HepG2 (cell line): ENCODE measurements at regions not wholly inside any gene's neighbourhood (a gene's known extent, or its start where the extent isn't known, plus 50 kb on each side); places are given as distances from the start of the nearest gene placed in this dataset.

Experiments used
- ATAC-seq: fragments of 200-7000 bp; cut with Tn5 transposase; 3 replicates; pipeline ENCODE4 v1.9.1; 2020; ENCODE audit warnings: mild to moderate bottlenecking, moderate library complexity
- BruUV-seq: library from RNA; stranded (reverse); fragments of 400-500 nt; replicated peaks from 2 replicates; lab custom pipeline; 2021; lab: Mats Ljungman, UMichigan
- CTCF ChIA-PET: fragments of 300-600 bp; formaldehyde crosslinking; extraction: SDS; loops from one replicate; lab custom pipeline; 2021; ENCODE audit warnings: low total read pairs, inconsistent platforms, low intra/inter-chr PET ratio; lab: Yijun Ruan, JAX
- POLR2A ChIA-PET: fragments of 350-600 bp; sonication (Branson Sonifier 250); formaldehyde crosslinking; loops from one replicate; lab custom pipeline; 2020; ENCODE audit warnings: antibody characterized with exemption, inconsistent platforms; lab: Yijun Ruan, JAX
- DNase-seq: peaks from one replicate; pipeline ENCODE4 v3.0.0-alpha.2; 2015; ENCODE audit warnings: low spot score
- FAIRE-seq: peaks from 3 replicates; lab custom pipeline; 2011; peaks lifted over from hg19 to GRCh38; lab: Jason Lieb, UNC
- H2AFZ ChIP-seq: one replicate; pipeline ENCODE4 v1.6.1; 2011; ENCODE audit warnings: low read length, inconsistent platforms
- H3K27ac ChIP-seq: fragments of 300-600 bp; 3 replicates; pipeline ENCODE4 v1.8.0; 2011; ENCODE audit warnings: mixed run types, mild to moderate bottlenecking, mixed read lengths, low read length, inconsistent platforms; ENCODE audit not compliant: insufficient read depth; ENCODE audit errors: extremely low read length
- H3K27me3 ChIP-seq, 2 experiments: fragments of 200-600 bp in 1 of 2; 2 replicates in 1 of 2; 3 replicates in 1 of 2; pipeline versions ENCODE4 v1.6.0 to v1.8.0; 2011; ENCODE audit warnings: low read length in 2 of 2, mild to moderate bottlenecking in 2 of 2, moderate library complexity in 2 of 2, inconsistent platforms in 1 of 2; ENCODE audit not compliant: insufficient read depth in 2 of 2, control insufficient read depth in 1 of 2
- H3K36me3 ChIP-seq, 2 experiments: fragments of 200-600 bp in 1 of 2; replicated peaks in 1 of 2; 2 replicates in 1 of 2; 3 replicates in 1 of 2; pipeline versions ENCODE4 v1.5.1 to v1.8.0; 2011; ENCODE audit warnings: low read length in 2 of 2, inconsistent platforms in 1 of 2; ENCODE audit not compliant: insufficient read depth in 2 of 2, control insufficient read depth in 1 of 2
- H3K4me1 ChIP-seq: 2 replicates; pipeline ENCODE4 v1.5.1; 2012; ENCODE audit warnings: low read length, inconsistent platforms; ENCODE audit not compliant: insufficient read depth
- H3K4me2 ChIP-seq: 2 replicates; pipeline ENCODE4 v1.6.0; 2011; ENCODE audit warnings: low read depth, low read length, inconsistent platforms
- H3K4me3 ChIP-seq, 3 experiments: fragments of 200-600 bp in 1 of 3; sonication (generic), shearing (Covaris generic) in 1 of 3; replicated peaks in 1 of 3; 2 replicates each; pipeline ENCODE4 v1.5.1; 2011 to 2016; ENCODE audit warnings: low read length in 3 of 3, inconsistent platforms in 2 of 3, low read depth in 2 of 3, mild to moderate bottlenecking in 2 of 3, control low read depth in 1 of 3, mixed read lengths in 1 of 3; ENCODE audit not compliant: insufficient read depth in 1 of 3
- H3K79me2 ChIP-seq: one replicate; pipeline ENCODE4 v1.6.1; 2011; ENCODE audit warnings: low read length, inconsistent platforms; ENCODE audit not compliant: insufficient read depth
- H3K9ac ChIP-seq: 2 replicates; pipeline ENCODE4 v1.6.0; 2011; ENCODE audit warnings: mild to moderate bottlenecking, low read depth, low read length, inconsistent platforms; ENCODE audit not compliant: insufficient read depth
- H3K9me3 ChIP-seq: 2 replicates; pipeline ENCODE4 v1.5.1; 2012; ENCODE audit warnings: mild to moderate bottlenecking, low read length
- H4K20me1 ChIP-seq: 2 replicates; pipeline ENCODE4 v1.6.0; 2011; ENCODE audit warnings: inconsistent platforms, mild to moderate bottlenecking, low read length, moderate library complexity; ENCODE audit not compliant: insufficient read depth
- KMT2A ChIP-seq: sonication (generic); formaldehyde crosslinking; IDR thresholded peaks from 2 replicates; pipeline ENCODE4 v1.4.0; 2020; ENCODE audit warnings: missing genetic modification reagents
- MTF1 ChIP-seq: sonication (generic); formaldehyde crosslinking; IDR thresholded peaks from 2 replicates; pipeline ENCODE4 v1.5.0; 2020; ENCODE audit warnings: missing genetic modification reagents
- RARG ChIP-seq: sonication (generic); formaldehyde crosslinking; IDR thresholded peaks from 2 replicates; pipeline ENCODE4 v1.4.0; 2020; ENCODE audit warnings: low read depth, mild to moderate bottlenecking, missing genetic modification reagents
- SMARCC2 ChIP-seq: fragments of 450-650 bp; IDR thresholded peaks from 2 replicates; pipeline ENCODE4 v1.6.1; 2017; ENCODE audit warnings: antibody characterized with exemption, mild to moderate bottlenecking
- TEAD2 ChIP-seq: sonication (generic); formaldehyde crosslinking; IDR thresholded peaks from 2 replicates; pipeline ENCODE4 v1.9.0; 2021; ENCODE audit warnings: missing genetic modification reagents
- ZIK1 ChIP-seq: sonication (generic); formaldehyde crosslinking; IDR thresholded peaks from 2 replicates; pipeline ENCODE4 v1.5.0; 2020; ENCODE audit warnings: mild to moderate bottlenecking, low read depth, missing genetic modification reagents, borderline replicate concordance
- WGBS: methylation state at CpG from one replicate; pipeline ENCODE4 v1.1.6; 2017; ENCODE audit warnings: low lambda C conversion rate; 5-methylcytosine and 5-hydroxymethylcytosine counted together
- in situ Hi-C: cut with HindIII; loops from 2 replicates; pipeline ENCODE4 v1.10.0; 2017; ENCODE audit warnings: low pct_unique_long_range_greater_than_20kb; ENCODE audit not compliant: extremely low pct_ligation_motif_present
- intact Hi-C: fragments of 100-400 bp; cut with micrococcal nuclease; formaldehyde crosslinking; loops from one replicate; pipeline ENCODE4 v1.10.0; 2022; ENCODE audit not compliant: unreplicated experiment
- TF ChIP-seq, protein P1 (sequence below): sonication (generic); formaldehyde crosslinking; IDR thresholded peaks from 2 replicates; pipeline ENCODE4 v1.9.0; 2021; ENCODE audit warnings: missing genetic modification reagents, borderline replicate concordance
- TF ChIP-seq, protein P2 (sequence below): sonication (generic); formaldehyde crosslinking; IDR thresholded peaks from 2 replicates; pipeline ENCODE4 v1.8.1; 2022; ENCODE audit warnings: low read depth, mild to moderate bottlenecking, missing genetic modification reagents
- TF ChIP-seq, protein P3 (sequence below): sonication (generic); formaldehyde crosslinking; IDR thresholded peaks from 2 replicates; pipeline ENCODE4 v1.8.0; 2022; ENCODE audit warnings: low read depth, missing genetic modification reagents

DNA sequence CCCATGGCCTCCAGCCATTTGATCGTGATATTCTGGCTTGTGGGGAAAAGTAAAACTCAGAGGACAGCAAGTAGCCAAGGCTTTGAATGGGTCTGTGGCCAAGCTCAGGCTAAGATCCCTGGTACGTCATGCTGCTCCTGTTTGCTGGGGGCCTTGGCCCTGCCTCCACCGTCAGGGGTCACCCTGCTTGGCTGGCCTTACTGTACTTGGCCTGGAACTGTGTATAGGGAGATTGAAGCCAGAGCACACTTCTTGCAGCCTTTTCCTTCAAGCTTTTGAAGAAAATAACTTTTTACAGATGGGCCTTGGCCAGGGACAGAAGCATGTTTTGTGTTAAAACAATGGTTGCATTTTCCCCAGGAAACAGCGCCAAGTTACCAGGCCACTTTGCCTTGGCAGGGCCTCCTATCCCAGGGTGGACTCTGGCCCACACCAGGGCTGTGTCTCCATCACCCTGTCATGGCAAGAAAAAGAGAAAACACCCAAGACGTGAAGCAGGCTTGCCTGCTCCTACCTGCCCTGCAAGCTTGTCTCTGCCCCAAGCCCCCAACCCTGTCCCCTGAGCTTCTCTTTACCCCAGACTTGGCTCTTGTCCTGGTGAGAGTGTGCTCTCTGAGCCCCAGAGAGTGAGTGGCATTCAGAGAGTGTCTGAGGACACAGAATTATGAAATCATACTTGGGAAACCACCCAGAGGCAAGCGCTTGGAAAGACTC lies 286.9 kb downstream of the GADD45G start:
- no peak overlapping the region for H2AFZ ChIP-seq
- TF ChIP-seq, protein P1, sequence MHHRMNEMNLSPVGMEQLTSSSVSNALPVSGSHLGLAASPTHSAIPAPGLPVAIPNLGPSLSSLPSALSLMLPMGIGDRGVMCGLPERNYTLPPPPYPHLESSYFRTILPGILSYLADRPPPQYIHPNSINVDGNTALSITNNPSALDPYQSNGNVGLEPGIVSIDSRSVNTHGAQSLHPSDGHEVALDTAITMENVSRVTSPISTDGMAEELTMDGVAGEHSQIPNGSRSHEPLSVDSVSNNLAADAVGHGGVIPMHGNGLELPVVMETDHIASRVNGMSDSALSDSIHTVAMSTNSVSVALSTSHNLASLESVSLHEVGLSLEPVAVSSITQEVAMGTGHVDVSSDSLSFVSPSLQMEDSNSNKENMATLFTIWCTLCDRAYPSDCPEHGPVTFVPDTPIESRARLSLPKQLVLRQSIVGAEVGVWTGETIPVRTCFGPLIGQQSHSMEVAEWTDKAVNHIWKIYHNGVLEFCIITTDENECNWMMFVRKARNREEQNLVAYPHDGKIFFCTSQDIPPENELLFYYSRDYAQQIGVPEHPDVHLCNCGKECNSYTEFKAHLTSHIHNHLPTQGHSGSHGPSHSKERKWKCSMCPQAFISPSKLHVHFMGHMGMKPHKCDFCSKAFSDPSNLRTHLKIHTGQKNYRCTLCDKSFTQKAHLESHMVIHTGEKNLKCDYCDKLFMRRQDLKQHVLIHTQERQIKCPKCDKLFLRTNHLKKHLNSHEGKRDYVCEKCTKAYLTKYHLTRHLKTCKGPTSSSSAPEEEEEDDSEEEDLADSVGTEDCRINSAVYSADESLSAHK (CRISPR knock-in tag), result no peak
- no peak for TF ChIP-seq MTF1 (CRISPR knock-in tag)
- no peak for TF ChIP-seq ZIK1 (CRISPR knock-in tag)
- TF ChIP-seq, all 625 proteins: peak for 0
- ATAC-seq (no peak), FAIRE-seq (no peak), DNase-seq (no peak)
- H3K27ac ChIP-seq, result no peak overlapping the region
- H3K9me3 ChIP-seq, result no peaks in the 10 kb centered on the region
- no peaks in the 10 kb centered on the region for H3K36me3 ChIP-seq
- H3K9ac ChIP-seq, result no peak overlapping the region
- H3K4me3 ChIP-seq, result no peak overlapping the region
- no peaks in the 10 kb centered on the region for H4K20me1 ChIP-seq
- BruUV-seq, result no TSS peak
- H3K27me3 ChIP-seq, result 0 out of 5 replicates have a peak, but pooled peaks cover 0 to 1% of the 10 kb centered on the region in 2 experiments
- no peaks in the 10 kb centered on the region for H3K79me2 ChIP-seq
- intact Hi-C loops, result no loop called here
- ChIA-PET CTCF (no interaction called here), POLR2A (no interaction called here)
- in situ Hi-C loops, result no loop called here
- H3K4me2 ChIP-seq, result no peak overlapping the region
- WGBS, result 41% methylated on average over 6 of the region's 6 CpGs
- no peaks in the 10 kb centered on the region for H3K4me1 ChIP-seq

DNA sequence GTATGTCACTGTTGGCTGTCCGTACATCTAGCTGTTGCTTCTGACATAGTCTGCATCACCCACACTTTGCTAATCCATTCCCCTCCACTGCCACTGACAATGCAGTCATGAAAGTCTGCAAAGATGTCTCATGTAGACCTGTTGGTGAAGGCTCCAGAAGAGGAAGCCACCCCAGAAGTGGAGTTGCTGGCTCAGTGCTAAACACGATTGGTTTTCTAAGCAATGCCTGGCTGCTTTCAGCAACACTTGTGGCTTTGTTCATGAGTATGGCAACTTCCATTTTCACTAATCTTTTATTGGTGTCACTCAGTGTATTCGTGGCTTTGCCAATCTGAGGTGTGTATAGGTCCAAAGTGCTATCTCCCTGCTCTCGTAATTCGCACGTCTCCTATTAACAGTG lies 288.1 kb downstream of the GADD45G start:
- no TSS peak for BruUV-seq
- DNase-seq (no peak), ATAC-seq (no peak), FAIRE-seq (no peak)
- Histone ChIP-seq H3K4me1 (no peaks in the 10 kb centered on the region), H2AFZ (no peak overlapping the region), H3K9me3 (no peaks in the 10 kb centered on the region), H3K79me2 (no peaks in the 10 kb centered on the region), H3K27ac (no peak overlapping the region), H3K36me3 (no peaks in the 10 kb centered on the region), H3K4me3 (no peak overlapping the region), H3K4me2 (no peak overlapping the region), H3K9ac (no peak overlapping the region), H3K27me3 (0 out of 5 replicates have a peak, but pooled peaks cover 0 to 2% of the 10 kb centered on the region in 2 experiments), H4K20me1 (no peaks in the 10 kb centered on the region)
- in situ Hi-C loops (no loop called here), intact Hi-C loops (no loop called here)
- TF ChIP-seq KMT2A (no peak), TEAD2 (CRISPR knock-in tag) (no peak), RARG (CRISPR knock-in tag) (no peak), SMARCC2 (no peak)
- TF ChIP-seq, protein P2, sequence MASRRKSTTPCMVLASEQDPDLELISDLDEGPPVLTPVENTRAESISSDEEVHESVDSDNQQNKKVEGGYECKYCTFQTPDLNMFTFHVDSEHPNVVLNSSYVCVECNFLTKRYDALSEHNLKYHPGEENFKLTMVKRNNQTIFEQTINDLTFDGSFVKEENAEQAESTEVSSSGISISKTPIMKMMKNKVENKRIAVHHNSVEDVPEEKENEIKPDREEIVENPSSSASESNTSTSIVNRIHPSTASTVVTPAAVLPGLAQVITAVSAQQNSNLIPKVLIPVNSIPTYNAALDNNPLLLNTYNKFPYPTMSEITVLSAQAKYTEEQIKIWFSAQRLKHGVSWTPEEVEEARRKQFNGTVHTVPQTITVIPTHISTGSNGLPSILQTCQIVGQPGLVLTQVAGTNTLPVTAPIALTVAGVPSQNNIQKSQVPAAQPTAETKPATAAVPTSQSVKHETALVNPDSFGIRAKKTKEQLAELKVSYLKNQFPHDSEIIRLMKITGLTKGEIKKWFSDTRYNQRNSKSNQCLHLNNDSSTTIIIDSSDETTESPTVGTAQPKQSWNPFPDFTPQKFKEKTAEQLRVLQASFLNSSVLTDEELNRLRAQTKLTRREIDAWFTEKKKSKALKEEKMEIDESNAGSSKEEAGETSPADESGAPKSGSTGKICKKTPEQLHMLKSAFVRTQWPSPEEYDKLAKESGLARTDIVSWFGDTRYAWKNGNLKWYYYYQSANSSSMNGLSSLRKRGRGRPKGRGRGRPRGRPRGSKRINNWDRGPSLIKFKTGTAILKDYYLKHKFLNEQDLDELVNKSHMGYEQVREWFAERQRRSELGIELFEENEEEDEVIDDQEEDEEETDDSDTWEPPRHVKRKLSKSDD (CRISPR knock-in tag), result no peak
- TF ChIP-seq, protein P3, sequence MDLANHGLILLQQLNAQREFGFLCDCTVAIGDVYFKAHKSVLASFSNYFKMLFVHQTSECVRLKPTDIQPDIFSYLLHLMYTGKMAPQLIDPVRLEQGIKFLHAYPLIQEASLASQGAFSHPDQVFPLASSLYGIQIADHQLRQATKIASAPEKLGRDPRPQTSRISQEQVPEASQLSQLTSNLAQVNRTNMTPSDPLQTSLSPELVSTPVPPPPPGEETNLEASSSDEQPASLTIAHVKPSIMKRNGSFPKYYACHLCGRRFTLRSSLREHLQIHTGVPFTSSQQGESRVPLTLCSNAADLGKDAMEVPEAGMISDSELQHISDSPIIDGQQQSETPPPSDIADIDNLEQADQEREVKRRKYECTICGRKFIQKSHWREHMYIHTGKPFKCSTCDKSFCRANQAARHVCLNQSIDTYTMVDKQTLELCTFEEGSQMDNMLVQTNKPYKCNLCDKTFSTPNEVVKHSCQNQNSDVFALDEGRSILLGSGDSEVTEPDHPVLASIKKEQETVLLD (CRISPR knock-in tag), result no peak
- ChIA-PET POLR2A (no interaction called here), CTCF (no interaction called here)
- WGBS, result 40% methylated on average over 6 of the region's 6 CpGs
